Ovary (tissue), 7 donors: ENCODE measurements at regions not wholly inside any gene's neighbourhood (a gene's known extent, or its start where the extent isn't known, plus 50 kb on each side); places are given as distances from the start of the nearest gene placed in this dataset.

Experiments used
- DNase-seq, 5 donors: peaks; one replicate each; pipeline ENCODE4 v3.0.0-alpha.2; 2019 to 2020
- H3K27ac ChIP-seq, 2 donors: fragments of 200-600 bp; one replicate each; pipeline versions ENCODE4 v1.5.1 to v1.8.0; 2019 to 2022
- H3K27me3 ChIP-seq: fragments of 200-600 bp; one replicate; pipeline ENCODE4 v1.8.0; 2022
- H3K36me3 ChIP-seq: fragments of 200-600 bp; sonication (generic); one replicate; pipeline ENCODE4 v1.5.1; 2019
- H3K4me1 ChIP-seq: one replicate; pipeline ENCODE4 v1.8.1; 2013; ENCODE audit warnings: mild to moderate bottlenecking, moderate library complexity; ENCODE audit not compliant: insufficient read depth
- H3K4me3 ChIP-seq: fragments of 200-600 bp; sonication (generic); one replicate; pipeline ENCODE4 v1.5.1; 2017
- H3K9me3 ChIP-seq, 2 donors: fragments of 200-600 bp in 1 of 2; sonication (generic) in 1 of 2; one replicate each; pipeline versions ENCODE4 v1.5.1 to v1.8.1; 2013 to 2019; ENCODE audit warnings: mild to moderate bottlenecking in 1 of 2, moderate library complexity in 1 of 2
- EP300 ChIP-seq: sonication (generic); formaldehyde crosslinking; IDR thresholded peaks from one replicate; pipeline ENCODE4 v1.6.1; 2017; ENCODE audit warnings: antibody characterized with exemption
- POLR2A ChIP-seq: fragments of 450-650 bp; IDR thresholded peaks from one replicate; pipeline ENCODE4 v1.6.1; 2017; ENCODE audit warnings: antibody characterized with exemption, mild to moderate bottlenecking, moderate library complexity
- WGBS, 3 donors: extraction: QIAGEN DNeasy Blood & Tissue Kit in 1 of 3; methylation state at CpG; one replicate each; pipeline versions ENCODE4 v1.1.5 to v1.1.7; 2013 to 2017; 5-methylcytosine and 5-hydroxymethylcytosine counted together
- intact Hi-C, 4 donors: fragments of 100-400 bp; cut with DNase I; formaldehyde crosslinking; loops; one replicate each; pipeline versions ENCODE4 v1.11.0 to v1.15.1; 2022 to 2023
- TF ChIP-seq, protein P1 (sequence below), 3 donors: fragments of 450-650 bp in 2 of 3; fragments of 200-600 bp in 1 of 3; IDR thresholded peaks; one replicate each; pipeline versions ENCODE4 v1.5.1 to v1.8.0; 2016 to 2022; ENCODE audit warnings: antibody characterized with exemption in 3 of 3, mild to moderate bottlenecking in 1 of 3
- donor health status: DM: no; HTN: no; CAD: no; lungs with moderate emphysema.
- donor health status: DM: no; HTN: no; CAD: no.
- donor health status: Bipolar disorder and iron deficiency.
- donor health status: DM: no; HTN: no; CAD: no.
- donor health status: DM: yes; HTN: yes; CAD: no.

DNA sequence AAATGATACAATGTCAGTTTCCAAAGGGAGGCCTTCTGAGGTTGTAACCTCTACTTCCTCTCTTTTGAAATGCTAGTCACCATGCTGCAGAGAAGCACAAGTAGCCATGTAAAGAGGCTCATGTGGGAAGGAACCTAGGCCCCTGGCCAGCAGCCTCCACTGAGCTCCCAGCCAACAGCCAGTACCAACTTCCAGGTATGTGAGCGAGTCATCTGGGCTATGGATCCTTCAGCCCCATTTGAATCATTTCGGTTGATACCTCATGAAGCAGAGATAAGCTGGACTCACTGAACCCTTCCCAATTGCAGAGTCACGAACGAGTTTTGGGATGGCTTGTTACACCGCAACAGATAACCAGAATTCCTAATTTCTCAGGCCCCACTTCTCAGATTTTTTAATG is 187.0 kb upstream of the LDB2 start:
- TF ChIP-seq POLR2A: no peak
- whole genome bisulfite sequencing, 3 donors: 94 to 96% (median 96%) methylated on average over 5 of the region's 5 CpGs
- DNase-seq: no peak

DNA sequence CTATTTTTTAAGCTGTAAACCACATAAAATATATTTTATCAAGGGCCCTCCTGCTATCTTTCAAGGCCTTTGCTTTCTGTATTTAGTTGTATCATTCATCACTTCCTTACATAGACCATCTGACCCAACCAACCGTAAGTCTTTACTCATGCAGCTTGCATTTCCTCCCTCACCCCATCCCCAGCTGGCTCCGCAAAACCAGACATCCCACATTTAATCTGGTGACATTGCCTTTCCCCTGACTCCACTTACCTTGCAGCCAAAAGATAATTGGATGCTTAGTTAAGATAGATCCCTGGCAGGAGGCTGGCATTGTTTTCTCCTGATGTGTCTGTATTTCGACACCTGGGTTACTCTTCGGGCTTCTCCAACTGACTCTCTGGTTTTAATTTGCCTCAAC is 183.7 kb upstream of the LDB2 start:
- Histone ChIP-seq H3K4me3 (no peak overlapping the region), H3K36me3 (no peaks in the 10 kb centered on the region), H3K9me3 (no peaks in the 10 kb centered on the region), H3K27me3 (no peaks in the 10 kb centered on the region), H3K27ac (no peak overlapping the region), H3K4me1 (no peaks in the 10 kb centered on the region)
- no peak for DNase-seq
- TF ChIP-seq EP300 (no peak), POLR2A (no peak)
- TF ChIP-seq, protein P1, sequence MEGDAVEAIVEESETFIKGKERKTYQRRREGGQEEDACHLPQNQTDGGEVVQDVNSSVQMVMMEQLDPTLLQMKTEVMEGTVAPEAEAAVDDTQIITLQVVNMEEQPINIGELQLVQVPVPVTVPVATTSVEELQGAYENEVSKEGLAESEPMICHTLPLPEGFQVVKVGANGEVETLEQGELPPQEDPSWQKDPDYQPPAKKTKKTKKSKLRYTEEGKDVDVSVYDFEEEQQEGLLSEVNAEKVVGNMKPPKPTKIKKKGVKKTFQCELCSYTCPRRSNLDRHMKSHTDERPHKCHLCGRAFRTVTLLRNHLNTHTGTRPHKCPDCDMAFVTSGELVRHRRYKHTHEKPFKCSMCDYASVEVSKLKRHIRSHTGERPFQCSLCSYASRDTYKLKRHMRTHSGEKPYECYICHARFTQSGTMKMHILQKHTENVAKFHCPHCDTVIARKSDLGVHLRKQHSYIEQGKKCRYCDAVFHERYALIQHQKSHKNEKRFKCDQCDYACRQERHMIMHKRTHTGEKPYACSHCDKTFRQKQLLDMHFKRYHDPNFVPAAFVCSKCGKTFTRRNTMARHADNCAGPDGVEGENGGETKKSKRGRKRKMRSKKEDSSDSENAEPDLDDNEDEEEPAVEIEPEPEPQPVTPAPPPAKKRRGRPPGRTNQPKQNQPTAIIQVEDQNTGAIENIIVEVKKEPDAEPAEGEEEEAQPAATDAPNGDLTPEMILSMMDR (IDR thresholded peaks at IDR 0.05): no peak
- intact Hi-C loops: no loop called here
- 84 to 89% (median 86%) methylated on average over 4 of the region's 4 CpGs for WGBS, 3 donors

More for the DNA sequence above, 187.0 kb upstream of the LDB2 start:
- Histone ChIP-seq H3K4me3 (no peak overlapping the region), H3K36me3 (no peaks in the 10 kb centered on the region), H3K4me1 (no peaks in the 10 kb centered on the region), H3K27ac (no peak overlapping the region), H3K27me3 (no peaks in the 10 kb centered on the region), H3K9me3 (no peaks in the 10 kb centered on the region)
- intact Hi-C loops: no loop called here

- no peak for DNase-seq
- H3K36me3 ChIP-seq: no peaks in the 10 kb centered on the region
- H3K4me1 ChIP-seq: no peaks in the 10 kb centered on the region
- 64 to 71% (median 71%) methylated on average over 2 of the region's 2 CpGs for WGBS, 3 donors
- no peaks in the 10 kb centered on the region for H3K27me3 ChIP-seq
- H3K4me3 ChIP-seq: no peak overlapping the region
- TF ChIP-seq, protein P1 (IDR thresholded peaks at IDR 0.05): no peak
- no peak for TF ChIP-seq POLR2A
- no peak for TF ChIP-seq EP300
- intact Hi-C loops: no loop called here
- H3K9me3 ChIP-seq: no peaks in the 10 kb centered on the region
- no peak overlapping the region for H3K27ac ChIP-seq
These were observed 182.7 kb upstream of the LDB2 start for GRCh38 chr4:17081179-17081578.

DNA sequence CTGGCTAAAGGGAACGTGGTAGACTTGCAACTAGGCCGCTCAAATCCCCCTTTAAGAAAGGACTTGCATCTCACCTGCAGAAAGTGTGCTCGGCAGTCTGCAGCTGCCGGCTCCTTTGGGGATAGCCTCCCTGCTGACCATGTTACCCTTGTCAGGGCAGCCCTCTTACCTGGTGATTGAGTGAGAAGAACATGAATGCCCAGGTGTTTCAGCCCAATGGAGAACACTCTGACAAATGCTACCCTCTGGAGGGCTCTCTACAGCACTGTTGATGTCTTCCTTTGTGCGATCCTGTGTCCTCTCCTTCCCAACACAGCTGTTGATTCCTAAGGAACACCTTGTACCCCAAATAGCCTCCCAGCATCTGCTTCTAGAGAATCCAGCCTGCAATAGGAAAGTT is 178.7 kb upstream of the LDB2 start:
- Histone ChIP-seq H3K27me3 (no peaks in the 10 kb centered on the region), H3K36me3 (no peaks in the 10 kb centered on the region), H3K27ac (no peak overlapping the region), H3K4me1 (peaks cover 2% of the 10 kb centered on the region), H3K9me3 (no peaks in the 10 kb centered on the region), H3K4me3 (no peak overlapping the region)
- 94 to 96% (median 94%) methylated on average over 5 of the region's 5 CpGs for WGBS, 3 donors
- TF ChIP-seq EP300 (no peak), POLR2A (no peak)
- TF ChIP-seq, protein P1 (IDR thresholded peaks at IDR 0.05): no peak
- DNase-seq: no peak
- intact Hi-C loops: no loop called here

GRCh38 chr4:17072483-17072882 is 174.0 kb upstream of the LDB2 start:
- no peaks in the 10 kb centered on the region for H3K36me3 ChIP-seq
- no peak for DNase-seq
- peaks cover 2% of the 10 kb centered on the region for H3K4me1 ChIP-seq
- no peak overlapping the region for H3K27ac ChIP-seq
- no peaks in the 10 kb centered on the region for H3K27me3 ChIP-seq
- 15 to 20% (median 18%) methylated on average over 3 of the region's 3 CpGs for WGBS, 3 donors
- no peaks in the 10 kb centered on the region for H3K9me3 ChIP-seq
- intact Hi-C loops: no loop called here
- TF ChIP-seq EP300: no peak
- TF ChIP-seq POLR2A: no peak
- TF ChIP-seq, protein P1 (IDR thresholded peaks at IDR 0.05): no peak
- no peak overlapping the region for H3K4me3 ChIP-seq
